GM18511 (cell line): ENCODE measurements at regions not wholly inside any gene's neighbourhood (a gene's known extent, or its start where the extent isn't known, plus 50 kb on each side); places are given as distances from the start of the nearest gene placed in this dataset.

Experiments
- ATAC-seq: cut with Tn5 transposase; IDR thresholded peaks from one replicate; pipeline ENCODE4 v1.9.1; 2021; ENCODE audit warnings: mild to moderate bottlenecking, moderate library complexity; ENCODE audit not compliant: unreplicated experiment

DNA sequence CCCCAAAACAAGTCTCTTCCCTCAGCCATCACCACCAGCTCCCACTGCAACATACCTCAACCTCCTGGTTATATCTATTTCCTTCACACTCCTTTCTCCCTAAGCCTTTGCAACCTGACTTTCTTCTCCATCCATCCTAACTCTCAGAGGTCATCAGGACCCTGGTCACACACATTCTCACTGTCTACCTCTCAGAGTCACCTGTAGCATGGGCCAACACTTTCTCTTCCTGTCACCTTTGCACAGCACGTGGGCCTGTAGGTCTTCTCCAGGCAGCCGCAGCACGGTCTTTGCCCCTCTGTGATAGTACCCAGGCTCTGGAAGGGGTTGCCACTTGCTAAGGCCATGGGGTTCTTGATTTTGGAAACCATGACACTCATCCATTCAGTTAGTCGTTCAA lies 921.1 kb downstream of the UQCRFS1 start:
- ATAC-seq = no peak

DNA sequence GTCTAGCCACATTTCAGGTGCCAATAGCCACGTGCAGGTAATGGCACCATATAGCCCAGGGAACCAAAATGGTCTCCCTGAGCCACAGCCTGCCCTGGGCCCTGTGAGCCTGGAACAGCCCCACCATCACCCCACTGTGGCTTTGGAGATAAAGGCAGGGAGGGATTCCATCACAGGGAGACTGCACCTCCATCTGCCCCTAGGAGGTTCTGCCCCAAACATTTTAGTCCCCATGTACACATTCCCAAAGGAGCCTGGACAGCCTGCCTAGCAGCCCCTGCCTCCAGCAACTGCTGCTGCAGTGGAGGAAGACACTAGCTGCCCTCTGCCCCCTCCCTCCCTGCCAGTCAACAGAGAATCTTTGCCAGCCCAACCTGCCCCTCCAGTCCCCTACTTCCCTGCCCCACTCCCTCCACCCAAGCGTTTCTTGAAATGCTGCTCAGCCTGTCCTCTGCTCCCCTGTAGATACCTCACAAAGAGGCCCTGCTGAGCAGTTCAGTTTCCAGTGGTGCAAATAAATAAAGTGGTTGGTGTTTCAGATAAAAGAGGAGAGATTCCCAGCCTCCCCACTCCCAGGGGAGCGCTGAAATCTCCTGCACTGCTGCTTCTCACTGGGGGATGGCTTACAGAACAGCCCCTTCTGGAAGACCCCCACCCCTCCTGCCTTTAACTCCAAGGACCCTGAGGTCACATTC lies 921.8 kb downstream of the UQCRFS1 start:
- ATAC-seq = no peak

DNA sequence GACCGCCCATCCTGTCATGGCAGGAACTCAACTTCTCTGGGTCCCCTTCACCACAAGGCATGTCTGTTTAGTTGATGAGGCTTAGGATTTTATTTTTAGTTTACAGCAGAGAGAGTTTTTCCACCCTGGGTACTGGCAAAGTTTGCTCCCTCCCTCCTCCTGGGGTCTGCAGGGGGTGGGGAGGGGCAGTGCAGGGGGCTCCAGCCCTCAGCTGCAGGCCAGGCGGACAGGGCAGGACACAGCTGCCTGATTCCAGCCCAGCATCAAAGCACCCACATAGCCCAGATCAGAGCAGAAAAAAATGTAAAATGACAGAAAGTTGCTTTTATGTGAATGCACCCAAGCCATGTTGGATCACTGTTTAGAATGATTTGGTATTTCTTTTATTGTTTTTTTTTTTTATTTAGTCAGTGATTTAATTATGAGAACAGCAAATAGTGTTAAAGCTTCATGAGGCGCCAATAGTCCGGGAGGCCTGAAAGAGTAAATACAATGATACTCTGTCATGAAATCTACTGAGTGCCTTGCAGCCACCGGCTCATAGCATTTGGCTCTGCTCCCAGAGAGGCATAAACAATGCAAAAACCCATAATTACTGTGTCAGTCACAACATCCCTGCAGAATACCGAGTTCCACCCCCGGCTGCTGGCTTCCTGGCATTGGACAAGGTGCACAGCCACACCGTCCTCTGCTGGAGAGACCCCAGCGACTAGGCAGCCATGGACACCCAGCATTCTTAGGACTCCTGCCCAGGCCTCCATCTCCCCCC lies 923.5 kb downstream of the UQCRFS1 start:
- no peak for ATAC-seq

DNA sequence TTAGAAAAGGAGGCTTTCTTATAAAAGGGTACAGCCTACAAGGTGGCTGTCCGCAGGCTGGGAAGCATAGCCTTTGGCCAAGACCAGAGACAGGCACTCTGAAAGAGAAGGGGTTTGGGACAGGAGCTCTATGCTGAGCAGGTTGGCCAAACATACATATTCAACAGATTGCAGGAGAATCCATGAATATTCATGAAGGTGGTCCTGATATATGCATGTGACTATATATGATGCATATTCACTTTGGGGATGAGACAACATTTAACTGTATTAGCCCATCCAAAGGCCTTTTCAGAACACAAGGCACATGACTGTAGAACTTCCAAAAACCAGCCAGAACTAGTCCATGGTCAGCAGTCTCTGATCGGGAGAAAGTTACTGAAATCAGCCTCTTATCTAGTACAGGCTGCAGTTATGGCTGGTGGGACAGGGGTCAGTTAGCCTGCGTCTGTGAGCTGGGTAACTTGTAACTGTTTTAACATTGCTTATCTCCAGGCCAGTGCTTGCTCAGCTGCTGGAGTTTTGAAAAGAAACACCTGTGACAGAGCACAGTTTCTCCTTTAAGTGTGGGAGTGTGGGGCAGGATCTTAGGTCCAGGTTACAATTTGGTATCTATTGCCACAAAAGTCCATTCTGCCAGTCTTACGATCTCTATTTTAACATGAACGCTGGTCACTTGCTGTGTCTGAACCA lies 924.2 kb downstream of the UQCRFS1 start:
- no peak for ATAC-seq

DNA sequence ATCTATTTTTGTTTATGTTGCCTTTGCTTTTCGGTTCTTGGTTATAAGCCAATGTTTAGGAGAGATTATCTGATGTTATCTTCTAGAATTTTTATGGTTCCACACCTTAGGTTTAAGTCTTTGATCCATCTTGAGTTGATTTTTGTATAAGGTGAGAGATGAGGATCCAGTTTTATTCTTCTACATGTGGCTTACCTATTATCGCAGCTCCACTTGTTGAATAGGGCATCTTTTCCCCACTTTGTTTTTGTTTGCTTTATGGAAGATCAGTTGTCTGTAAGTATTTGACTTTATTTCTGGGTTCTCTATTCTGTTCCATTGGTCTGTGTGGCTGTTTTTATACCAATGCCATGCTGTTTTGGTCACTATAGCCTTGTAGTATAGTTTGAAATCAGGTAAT lies 927.0 kb downstream of the UQCRFS1 start:
- no peak for ATAC-seq

DNA sequence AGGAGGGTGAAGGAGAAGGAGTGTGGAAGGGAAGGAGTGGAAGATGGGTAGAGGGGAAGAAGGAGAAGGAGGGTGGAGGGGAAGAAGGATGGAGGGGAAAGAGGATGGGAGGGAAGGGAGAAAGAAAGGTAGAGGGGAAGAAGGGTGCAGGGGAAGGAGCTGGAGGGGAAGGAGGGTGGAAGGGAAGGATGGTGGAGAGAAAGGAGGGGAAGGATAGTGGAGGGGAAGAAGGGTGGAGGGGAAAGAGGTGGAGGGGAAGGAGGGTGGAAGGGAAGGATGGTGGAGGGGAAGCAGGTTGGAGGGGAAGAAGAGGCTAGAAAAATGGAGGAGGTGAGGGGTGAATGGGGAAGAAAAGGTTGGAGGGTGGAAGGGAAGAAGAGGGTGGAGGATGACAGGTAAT lies 927.9 kb downstream of the UQCRFS1 start:
- ATAC-seq = no peak

DNA sequence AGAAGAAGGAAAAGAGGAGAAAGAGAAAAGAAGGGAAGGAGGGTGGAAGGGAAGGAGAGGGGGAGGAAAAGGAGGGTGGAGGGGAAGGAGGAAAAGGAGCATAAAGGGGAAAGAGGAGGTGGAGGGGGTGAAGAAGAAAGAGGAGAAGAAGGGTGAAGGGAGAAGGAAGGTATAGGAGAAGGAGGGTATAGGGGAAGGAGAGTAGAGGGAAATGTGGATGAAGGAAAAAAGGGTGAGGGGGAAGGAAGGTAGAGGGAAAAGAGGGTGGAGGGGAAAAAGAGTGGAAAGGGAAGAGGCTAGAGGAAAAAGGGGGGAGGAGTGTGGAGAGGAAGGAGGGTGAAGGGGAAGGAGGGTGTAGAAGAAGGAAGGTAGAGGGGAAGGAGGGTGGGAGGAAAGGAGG lies 928.6 kb downstream of the UQCRFS1 start:
- no peak for ATAC-seq

DNA sequence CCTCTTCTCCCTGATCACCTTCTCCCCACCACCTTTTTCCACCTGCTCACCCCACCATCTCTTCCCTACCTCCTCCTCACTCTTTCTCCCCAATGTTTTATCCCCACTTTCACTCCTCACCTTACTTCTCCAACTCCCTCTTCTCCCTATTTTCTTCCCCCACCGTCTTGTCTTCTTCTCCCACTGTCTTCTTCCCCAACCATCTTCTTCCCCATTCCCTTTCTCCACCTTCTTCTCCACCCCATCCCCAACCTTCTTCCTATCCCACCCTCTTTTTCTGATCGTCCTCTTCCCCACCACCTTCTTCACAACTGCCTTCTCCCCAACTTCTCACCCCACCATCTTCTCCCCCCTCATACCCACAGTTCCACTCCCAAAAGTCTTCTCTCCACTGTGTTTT lies 929.4 kb downstream of the UQCRFS1 start:
- ATAC-seq = no peak

DNA sequence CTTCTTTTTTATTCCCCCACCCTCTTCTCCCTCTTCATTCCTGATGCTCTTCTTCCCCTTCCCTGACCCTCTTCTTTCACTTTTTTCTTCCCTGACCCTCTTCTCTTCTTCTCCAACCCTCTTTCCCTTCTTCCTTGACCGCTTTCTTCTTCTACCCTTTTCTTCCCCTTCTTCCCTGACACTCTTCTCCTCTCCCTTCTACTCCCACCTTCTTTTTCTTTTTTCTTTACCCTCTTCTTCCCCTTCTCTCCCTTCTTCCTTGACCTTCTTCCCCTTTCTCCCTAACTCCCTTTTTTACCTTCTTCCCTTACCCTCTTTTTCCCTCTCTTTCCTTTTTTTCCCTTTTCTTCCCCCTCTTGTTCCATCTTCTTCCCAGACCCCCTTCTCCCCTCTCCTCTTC lies 931.3 kb downstream of the UQCRFS1 start:
- no peak for ATAC-seq

DNA sequence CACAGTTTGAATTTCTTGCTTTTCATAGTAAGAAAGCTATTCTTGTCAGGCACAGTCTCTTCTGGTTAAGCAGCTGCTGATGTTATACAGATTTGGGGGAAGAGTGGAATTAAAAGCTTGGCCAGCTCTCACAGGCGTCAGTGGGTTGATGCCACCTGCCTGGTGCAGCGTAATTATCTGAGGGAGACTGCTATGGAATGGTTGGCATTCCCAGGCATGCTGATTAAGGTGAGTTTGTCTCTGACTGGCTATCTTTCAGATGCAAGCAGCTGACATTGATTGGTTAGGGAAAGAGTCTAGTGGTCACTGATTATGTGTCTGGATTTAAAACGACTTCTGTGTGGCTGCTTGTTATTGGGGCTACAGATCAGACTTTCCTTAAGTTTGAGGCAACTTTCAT lies 948.4 kb downstream of the UQCRFS1 start:
- ATAC-seq = no peak

DNA sequence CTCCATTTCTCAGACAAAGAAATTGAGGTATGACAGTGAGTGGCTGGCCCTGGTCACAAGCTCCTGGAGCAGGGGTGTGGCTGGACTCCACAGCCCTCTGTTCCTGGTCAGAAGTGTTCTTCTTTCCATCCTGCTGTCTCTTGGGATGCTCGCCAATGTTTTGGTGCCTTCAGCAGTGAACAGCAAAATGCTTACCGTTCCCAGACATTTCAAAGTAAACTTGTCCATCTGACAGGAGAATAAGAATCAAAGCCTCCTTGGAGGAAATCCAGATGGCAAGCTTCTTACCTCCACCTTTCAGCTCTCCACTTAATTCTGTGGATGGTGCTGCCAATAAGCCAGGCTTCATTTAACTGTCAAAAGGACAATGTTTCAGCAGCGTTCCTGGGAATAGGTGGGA lies 954.1 kb downstream of the UQCRFS1 start:
- no peak for ATAC-seq

DNA sequence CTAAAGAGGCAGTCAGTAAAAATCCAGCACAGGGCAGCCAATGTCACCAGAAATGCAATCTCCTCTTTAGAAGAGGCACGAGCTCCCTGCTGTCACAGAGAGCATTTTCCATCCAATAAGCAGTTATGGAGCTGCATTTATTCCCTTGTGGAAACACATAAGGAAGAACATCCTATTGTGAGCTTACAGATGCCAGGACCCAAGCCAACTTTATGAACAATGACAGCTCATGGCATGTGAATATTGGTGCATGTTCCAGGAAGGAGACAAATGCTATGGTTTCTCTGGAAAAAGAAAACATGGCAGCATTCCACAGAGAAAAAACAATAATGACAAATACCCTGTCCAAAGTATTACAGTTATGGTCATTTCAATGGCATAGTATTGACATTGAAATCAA lies 955.6 kb downstream of the UQCRFS1 start:
- ATAC-seq = no peak

DNA sequence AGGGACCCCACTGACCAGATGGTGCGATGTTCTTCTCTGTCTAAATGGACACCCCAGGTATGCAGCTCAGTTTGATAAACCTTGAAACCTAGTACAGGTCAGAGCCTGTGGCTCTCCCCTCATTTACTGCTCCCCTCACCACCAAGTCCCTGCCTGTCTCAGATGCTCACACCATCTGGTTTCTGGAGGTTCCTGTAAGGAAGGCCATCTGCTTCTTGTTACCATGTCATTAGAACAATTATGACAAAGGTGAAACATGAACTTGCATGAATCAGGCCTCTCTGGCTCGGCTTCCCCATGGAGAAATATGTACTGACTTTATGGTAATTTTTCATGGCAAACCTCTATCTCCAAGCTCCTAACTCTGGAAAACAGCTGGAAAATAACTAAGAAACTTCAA lies 965.7 kb downstream of the UQCRFS1 start:
- ATAC-seq = no peak

DNA sequence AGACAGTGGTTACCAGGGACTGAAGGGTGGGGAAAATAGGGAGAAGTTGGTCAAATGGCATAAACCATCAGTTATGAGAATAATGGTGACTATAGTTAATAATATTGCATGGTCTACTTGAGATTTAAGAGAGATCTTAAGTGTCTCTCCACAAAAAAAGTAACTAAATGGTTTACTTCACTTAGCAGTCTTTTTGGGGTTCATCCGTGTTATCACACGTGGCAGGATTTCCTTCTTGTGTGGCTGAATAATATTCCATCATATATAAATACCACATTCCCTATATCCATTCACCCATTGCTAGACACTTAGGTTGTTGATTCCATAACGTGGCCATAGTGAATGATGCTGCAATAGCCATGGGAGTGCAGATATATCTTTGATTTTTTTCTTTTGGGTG lies 967.0 kb downstream of the UQCRFS1 start:
- ATAC-seq = no peak

DNA sequence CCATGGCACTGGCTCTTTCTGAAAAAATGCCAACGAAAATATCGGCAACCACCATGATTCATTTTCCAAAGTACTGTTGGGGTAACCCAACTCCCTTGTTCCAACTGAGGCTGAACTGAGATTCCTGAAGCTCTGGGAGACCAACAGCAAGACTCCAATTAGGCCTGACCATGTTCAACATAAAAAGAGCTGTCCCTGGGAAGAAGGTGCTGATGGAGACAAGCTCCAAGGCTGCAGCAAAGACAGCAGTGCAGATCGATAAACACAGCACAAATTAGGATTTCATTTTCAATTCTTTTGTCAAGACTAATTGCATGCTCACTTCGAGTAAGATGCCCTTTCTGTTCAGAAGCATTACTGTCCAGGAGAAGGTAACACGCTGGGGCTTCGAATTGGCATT lies 968.0 kb downstream of the UQCRFS1 start:
- no peak for ATAC-seq

DNA sequence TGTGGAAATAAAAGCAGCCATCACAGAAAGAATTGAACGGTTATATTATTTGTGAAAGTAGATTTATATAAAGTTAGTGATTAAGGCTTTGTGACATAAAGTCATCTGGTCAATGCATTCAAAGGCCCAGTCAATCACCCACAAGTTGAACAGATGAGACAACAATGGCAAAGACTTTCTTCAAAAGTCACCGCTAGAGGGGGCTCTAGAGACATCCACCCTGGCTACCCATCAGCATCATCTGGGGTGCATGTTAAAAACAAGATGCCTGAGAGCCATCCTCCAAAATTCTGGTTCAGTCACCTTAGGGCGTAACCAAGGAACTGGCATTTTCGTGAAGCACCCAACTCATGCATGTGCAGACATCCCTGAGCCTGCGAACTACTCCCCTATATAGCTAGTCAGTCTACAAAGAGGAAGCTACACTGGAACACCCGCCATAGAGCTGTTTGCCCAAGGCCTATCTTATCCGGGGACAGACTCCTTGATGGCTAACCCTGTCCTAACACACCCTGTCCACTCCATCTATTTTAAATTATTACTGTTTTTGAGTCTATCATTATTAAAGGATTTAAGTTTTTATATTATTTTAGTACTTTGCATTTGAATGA lies 970.5 kb downstream of the UQCRFS1 start:
- ATAC-seq = no peak

DNA sequence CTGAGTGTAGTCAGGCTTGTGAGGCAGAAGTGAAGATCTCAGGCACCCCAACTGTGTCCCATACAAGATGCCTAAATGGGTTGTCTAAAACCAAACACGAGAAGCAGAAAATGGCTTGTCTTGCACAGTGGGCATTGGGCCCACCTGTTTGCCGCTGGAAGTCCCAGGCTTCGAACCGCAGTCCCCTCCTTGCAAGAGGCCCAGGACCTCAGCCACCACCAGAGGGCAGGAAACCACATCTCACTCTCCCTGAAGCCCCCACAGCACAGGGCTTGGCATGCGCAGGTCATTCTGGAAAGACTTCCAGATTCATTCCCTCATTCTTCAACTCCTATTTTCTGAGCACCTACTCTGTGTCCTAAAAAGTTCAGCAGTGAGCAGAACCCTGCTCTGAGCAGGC lies 973.7 kb downstream of the UQCRFS1 start:
- ATAC-seq = no peak

DNA sequence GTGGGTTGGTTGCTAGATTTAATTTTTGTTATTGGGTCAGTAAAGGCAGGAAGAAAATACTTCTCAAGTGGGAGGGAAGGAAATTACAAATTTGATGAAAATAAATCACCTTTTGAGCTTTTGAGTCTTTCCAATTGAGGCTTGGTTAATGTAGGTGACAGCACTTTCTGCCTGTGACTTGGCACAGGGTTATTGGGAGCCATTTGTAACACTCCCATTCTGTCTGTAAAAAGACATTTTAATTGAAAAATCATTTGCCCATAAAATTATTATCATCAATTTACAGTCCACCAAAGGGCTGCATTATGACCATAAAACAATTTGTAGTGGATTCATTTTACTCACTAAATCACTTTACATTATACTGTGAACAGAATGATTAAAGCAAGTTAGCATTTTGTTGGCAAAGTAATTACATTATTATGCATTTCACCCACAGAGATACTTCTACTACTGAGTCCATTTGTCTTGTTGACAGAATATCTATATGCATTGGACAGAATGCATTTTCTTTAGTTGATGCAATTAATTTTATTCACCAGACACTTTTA lies 974.6 kb downstream of the UQCRFS1 start:
- no peak for ATAC-seq

DNA sequence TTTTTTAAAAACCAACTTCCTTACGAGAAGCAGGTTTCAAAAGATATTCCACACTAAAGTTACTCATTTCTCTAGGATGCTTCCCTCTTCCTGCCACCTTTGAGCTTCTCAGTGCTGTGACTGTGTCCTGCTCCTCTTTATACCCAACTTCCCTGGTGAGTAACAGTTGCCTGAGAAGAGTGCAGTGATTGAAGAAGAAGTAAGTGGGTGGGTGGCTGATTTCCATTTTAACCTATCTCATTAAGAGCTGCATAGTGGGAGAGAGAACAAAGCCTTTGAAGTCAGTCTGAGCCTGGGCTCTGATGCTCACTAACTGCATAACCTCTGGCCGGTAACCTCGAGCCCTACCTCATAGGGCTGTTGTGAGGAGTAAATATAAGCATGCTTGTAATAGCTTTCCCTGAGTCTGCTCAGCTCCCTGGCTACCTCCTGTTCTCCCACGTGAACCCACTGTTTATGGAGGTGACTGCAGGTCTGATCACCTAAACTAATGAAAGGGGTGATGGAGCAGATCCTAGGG lies 977.3 kb downstream of the UQCRFS1 start:
- no peak for ATAC-seq

DNA sequence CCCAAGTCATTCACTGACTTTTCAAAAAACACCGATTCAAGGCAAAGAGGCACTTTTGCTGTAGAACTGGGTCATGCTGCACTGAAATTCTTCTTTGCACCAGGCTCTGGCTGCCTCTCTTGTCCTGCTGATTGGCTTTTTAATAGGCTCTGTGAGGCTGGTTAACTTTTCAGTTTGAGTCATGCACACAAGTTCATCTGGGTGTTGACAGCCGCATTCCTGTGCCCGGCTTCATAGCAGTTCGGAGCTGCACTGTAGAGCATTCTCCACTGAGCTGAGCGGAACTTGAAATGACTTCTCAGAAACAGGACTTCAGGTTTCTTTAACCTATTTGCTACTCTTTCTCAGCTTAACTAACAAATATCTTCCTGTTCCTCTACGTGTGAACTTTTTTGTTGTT lies 978.3 kb downstream of the UQCRFS1 start:
- no peak for ATAC-seq

DNA sequence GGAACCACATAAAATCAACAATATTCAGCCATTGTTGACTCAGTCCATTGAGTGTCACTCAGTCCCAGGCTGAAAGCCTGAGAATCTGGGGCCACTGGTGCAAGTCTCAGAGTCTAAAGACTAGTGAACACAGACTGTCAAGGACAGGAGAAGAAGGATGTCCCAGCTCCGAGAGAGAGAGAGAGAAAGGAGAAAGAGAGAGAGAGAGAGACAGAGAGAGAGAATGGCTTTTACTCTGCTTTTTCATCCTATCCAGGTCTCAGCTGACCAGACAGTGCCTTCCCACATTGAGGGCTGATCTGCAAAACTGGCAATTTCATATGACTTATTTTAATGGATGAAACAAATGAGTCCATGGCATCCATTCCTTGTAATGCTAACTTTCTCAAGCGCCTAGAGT lies 984.1 kb downstream of the UQCRFS1 start:
- ATAC-seq = no peak
